GM12891 (cell line): ENCODE measurements at regions not wholly inside any gene's neighbourhood (a gene's known extent, or its start where the extent isn't known, plus 50 kb on each side); places are given as distances from the start of the nearest gene placed in this dataset.

ENCODE experiments used
- DNase-seq: peaks from one replicate; pipeline ENCODE4 v3.0.0; 2011; ENCODE audit warnings: low spot score; ENCODE audit not compliant: insufficient read length
- FAIRE-seq: peaks from 2 replicates; lab custom pipeline; 2011; peaks lifted over from hg19 to GRCh38; lab: Jason Lieb, UNC
- PAX5 ChIP-seq: IDR thresholded peaks from 2 replicates; pipeline ENCODE4 v1.6.1; 2011; ENCODE audit warnings: low read length, moderate library complexity, mild to moderate bottlenecking; ENCODE audit not compliant: insufficient read depth, severe bottlenecking
- POLR2A ChIP-seq: IDR thresholded peaks from 2 replicates; pipeline ENCODE4 v1.6.1; 2011; ENCODE audit warnings: low read depth, low read length, control low read depth
- POLR2AphosphoS5 ChIP-seq: IDR thresholded peaks from 2 replicates; pipeline ENCODE4 v1.6.1; 2011; ENCODE audit warnings: low read depth, low read length, control low read depth
- POU2F2 ChIP-seq: IDR thresholded peaks from 2 replicates; pipeline ENCODE4 v1.6.1; 2011; ENCODE audit warnings: low read depth, mild to moderate bottlenecking, control low read depth, low read length, moderate library complexity
- SPI1 ChIP-seq: IDR thresholded peaks from 2 replicates; pipeline ENCODE4 v1.6.1; 2011; ENCODE audit warnings: low read depth, low read length, control low read depth
- TAF1 ChIP-seq: IDR thresholded peaks from 2 replicates; pipeline ENCODE4 v1.6.1; 2011; ENCODE audit warnings: low read depth, low read length, control low read depth

- no peak for TF ChIP-seq POU2F2
- no peak for TF ChIP-seq POLR2AphosphoS5
- no peak for TF ChIP-seq POLR2A
- TF ChIP-seq SPI1, result no peak
- no peak for TF ChIP-seq TAF1
- TF ChIP-seq PAX5, result no peak
- no peak for FAIRE-seq
- DNase-seq, result no peak
These were observed 739.5 kb upstream of the SALL3 start for GRCh38 chr18:78240101-78240500.

- DNase-seq (no peak), FAIRE-seq (no peak)
- TF ChIP-seq TAF1 (no peak), POU2F2 (no peak), SPI1 (no peak)
These were observed 738.9 kb upstream of the SALL3 start for GRCh38 chr18:78240627-78241252.

- DNase-seq (no peak), FAIRE-seq (no peak)
- TF ChIP-seq TAF1 (no peak), PAX5 (no peak), POLR2A (no peak)
These were observed 737.9 kb upstream of the SALL3 start for GRCh38 chr18:78241535-78242253.

- FAIRE-seq (no peak), DNase-seq (no peak)
- TF ChIP-seq TAF1 (no peak), SPI1 (no peak), POLR2A (no peak), POU2F2 (no peak), POLR2AphosphoS5 (no peak), PAX5 (no peak)
These were observed 737.4 kb upstream of the SALL3 start for GRCh38 chr18:78242254-78242643.

GRCh38 chr18:78242806-78243205 is 736.8 kb upstream of the SALL3 start:
- FAIRE-seq (no peak), DNase-seq (no peak)
- TF ChIP-seq POLR2A (no peak), POU2F2 (no peak), PAX5 (no peak), SPI1 (no peak), POLR2AphosphoS5 (no peak), TAF1 (no peak)

- FAIRE-seq (no peak), DNase-seq (no peak)
- TF ChIP-seq POLR2A, result no peak
- TF ChIP-seq PAX5, result no peak
- TF ChIP-seq SPI1, result no peak
- TF ChIP-seq TAF1, result no peak
- TF ChIP-seq POU2F2, result no peak
- TF ChIP-seq POLR2AphosphoS5, result no peak
These were observed 734.8 kb upstream of the SALL3 start for GRCh38 chr18:78244779-78245178.

- TF ChIP-seq POLR2AphosphoS5 (no peak), SPI1 (no peak), TAF1 (no peak), POU2F2 (no peak), PAX5 (no peak), POLR2A (no peak)
- DNase-seq, result no peak
- FAIRE-seq, result no peak
These were observed 734.2 kb upstream of the SALL3 start for GRCh38 chr18:78245451-78245850.

- TF ChIP-seq SPI1 (no peak), PAX5 (no peak), POU2F2 (no peak), POLR2AphosphoS5 (no peak), POLR2A (no peak), TAF1 (no peak)
- no peak for FAIRE-seq
- DNase-seq, result no peak
These were observed 733.6 kb upstream of the SALL3 start for GRCh38 chr18:78246050-78246449.

GRCh38 chr18:78246588-78246987 is 733.0 kb upstream of the SALL3 start:
- no peak for TF ChIP-seq PAX5
- TF ChIP-seq POLR2AphosphoS5, result no peak
- TF ChIP-seq POU2F2, result no peak
- no peak for TF ChIP-seq SPI1
- no peak for TF ChIP-seq POLR2A
- no peak for TF ChIP-seq TAF1
- FAIRE-seq, result no peak

GRCh38 chr18:78247615-78248289 is 731.9 kb upstream of the SALL3 start:
- no peak for DNase-seq
- no peak for FAIRE-seq

More at GRCh38 chr18:78246588-78246987, 733.0 kb upstream of the SALL3 start:
- no peak for DNase-seq

More at GRCh38 chr18:78247615-78248289, 731.9 kb upstream of the SALL3 start:
- TF ChIP-seq POLR2A, result no peak
- no peak for TF ChIP-seq POLR2AphosphoS5
- no peak for TF ChIP-seq POU2F2
- TF ChIP-seq SPI1, result no peak
- no peak for TF ChIP-seq PAX5
- no peak for TF ChIP-seq TAF1
